GM12892 (cell line): ENCODE measurements at regions not wholly inside any gene's neighbourhood (a gene's known extent, or its start where the extent isn't known, plus 50 kb on each side); places are given as distances from the start of the nearest gene placed in this dataset.

Source experiments
- POLR2A ChIP-seq: IDR thresholded peaks from 2 replicates; pipeline ENCODE4 v1.6.1; 2011; ENCODE audit warnings: low read depth, low read length, control low read depth
- POLR2AphosphoS5 ChIP-seq: IDR thresholded peaks from 2 replicates; pipeline ENCODE4 v1.6.1; 2011; ENCODE audit warnings: low read depth, low read length, control low read depth

DNA sequence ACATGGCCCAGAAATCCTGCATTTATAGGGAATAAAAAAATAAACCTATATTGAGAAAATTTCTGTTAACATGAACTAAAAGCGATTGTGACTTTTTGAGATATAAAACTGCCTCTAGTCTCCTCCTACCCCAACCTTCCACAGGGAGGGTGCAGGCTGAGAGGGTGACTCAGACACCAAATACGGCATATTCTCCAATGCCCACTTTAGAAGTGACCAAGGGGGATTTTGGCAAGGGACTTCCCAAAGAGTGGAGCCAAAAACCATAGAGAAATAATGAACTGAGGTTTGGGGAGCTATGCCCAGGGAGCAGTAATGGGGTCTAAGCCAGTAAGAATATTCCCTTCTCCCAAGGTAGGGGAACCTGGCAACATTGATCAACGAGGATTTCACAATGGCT lies 124.9 kb upstream of the ZC3H12C start:
- no peak for TF ChIP-seq POLR2A
- TF ChIP-seq POLR2AphosphoS5 = no peak
